HCT116 (cell line): ENCODE measurements at regions not wholly inside any gene's neighbourhood (a gene's known extent, or its start where the extent isn't known, plus 50 kb on each side); places are given as distances from the start of the nearest gene placed in this dataset.

ENCODE experiments used
- CBX3 ChIP-seq: IDR thresholded peaks from 2 replicates; pipeline ENCODE4 v1.6.1; 2012; ENCODE audit warnings: low read depth
- CTCF ChIP-seq, 3 experiments: fragments of 200-600 bp in 1 of 3; sonication (generic) in 1 of 3; IDR thresholded peaks in 2 of 3; conservative IDR thresholded peaks in 1 of 3; 2 replicates each; pipeline ENCODE4 v1.5.1; 2012 to 2017; ENCODE audit warnings: low read depth in 2 of 3, low read length in 2 of 3, antibody characterized with exemption in 1 of 3, borderline replicate concordance in 1 of 3, control low read depth in 1 of 3, mild to moderate bottlenecking in 1 of 3, mixed read lengths in 1 of 3, mixed run types in 1 of 3, moderate library complexity in 1 of 3; ENCODE audit not compliant: insufficient read depth in 1 of 3
- EZH2 ChIP-seq: fragments of 200-600 bp; sonication (generic); IDR thresholded peaks from 2 replicates; pipeline ENCODE4 v1.6.1; 2017; ENCODE audit warnings: antibody characterized with exemption, mixed run types
- JUND ChIP-seq: IDR thresholded peaks from 2 replicates; pipeline ENCODE4 v1.6.1; 2012
- POLR2A ChIP-seq: IDR thresholded peaks from 2 replicates; pipeline ENCODE4 v1.7.0; 2011; ENCODE audit warnings: borderline replicate concordance; ENCODE audit not compliant: insufficient read depth, insufficient read length; ENCODE audit errors: extremely low read depth
- POLR2AphosphoS5 ChIP-seq: IDR thresholded peaks from 2 replicates; pipeline ENCODE4 v1.6.1; 2011; ENCODE audit warnings: mild to moderate bottlenecking, low read depth, low read length, moderate library complexity
- RAD21 ChIP-seq: IDR thresholded peaks from 2 replicates; pipeline ENCODE4 v1.6.1; 2012; ENCODE audit warnings: low read depth, mild to moderate bottlenecking
- REST ChIP-seq: IDR thresholded peaks from 2 replicates; pipeline ENCODE4 v1.6.1; 2012; ENCODE audit warnings: low read depth
- SIN3A ChIP-seq: IDR thresholded peaks from 2 replicates; pipeline ENCODE4 v1.6.1; 2012; ENCODE audit warnings: low read depth
- YY1 ChIP-seq: IDR thresholded peaks from 2 replicates; pipeline ENCODE4 v1.6.1; 2011; ENCODE audit warnings: low read length, low read depth, moderate library complexity, mild to moderate bottlenecking; ENCODE audit not compliant: insufficient replicate concordance; ENCODE audit errors: extremely low read depth
- ZBTB33 ChIP-seq: IDR thresholded peaks from 2 replicates; pipeline ENCODE4 v1.6.1; 2011; ENCODE audit warnings: mild to moderate bottlenecking, low read length, moderate library complexity; ENCODE audit not compliant: insufficient replicate concordance; ENCODE audit errors: extremely low read depth
- ZFX ChIP-seq: fragments of 450-650 bp; IDR thresholded peaks from 2 replicates; pipeline ENCODE4 v1.6.1; 2017

GRCh38 chr14:97843066-97843465 is 1045.9 kb downstream of the VRK1 start:
- no peak for TF ChIP-seq CTCF (IDR thresholded peaks at IDR 0.05 in 2 of 3, conservative IDR thresholded peaks at IDR 0.05 in 1 of 3; ENCODE audit: borderline replicate concordance in 1 of 3, insufficient read depth in 1 of 3, low read depth in 2 of 3, low read length in 2 of 3)
- TF ChIP-seq POLR2AphosphoS5 = no peak
- TF ChIP-seq REST = no peak
- no peak for TF ChIP-seq POLR2A
- no peak for TF ChIP-seq ZBTB33
- TF ChIP-seq RAD21 = no peak
- no peak for TF ChIP-seq YY1
- no peak for TF ChIP-seq SIN3A
- no peak for TF ChIP-seq ZFX
- no peak for TF ChIP-seq JUND
- no peak for TF ChIP-seq EZH2
- no peak for TF ChIP-seq CBX3
